GM12874 (cell line): ENCODE measurements at regions not wholly inside any gene's neighbourhood (a gene's known extent, or its start where the extent isn't known, plus 50 kb on each side); places are given as distances from the start of the nearest gene placed in this dataset.

Experiments used
- CTCF ChIP-seq: IDR thresholded peaks from 2 replicates; pipeline ENCODE4 v1.5.1; 2011; ENCODE audit warnings: low read depth, mild to moderate bottlenecking, control low read depth, low read length, moderate library complexity; ENCODE audit not compliant: insufficient read depth

GRCh38 chr3:117171124-117171523 lies 461.5 kb downstream of the TUSC7 start:
- no peak for TF ChIP-seq CTCF

GRCh38 chr3:117172426-117172825 lies 462.8 kb downstream of the TUSC7 start:
- no peak for TF ChIP-seq CTCF

- no peak for TF ChIP-seq CTCF
These were observed 471.6 kb downstream of the TUSC7 start for GRCh38 chr3:117181222-117181621.

GRCh38 chr3:117184574-117184973 lies 475.0 kb downstream of the TUSC7 start:
- TF ChIP-seq CTCF = no peak

- no peak for TF ChIP-seq CTCF
These were observed 481.7 kb downstream of the TUSC7 start for GRCh38 chr3:117191245-117191644.

- no peak for TF ChIP-seq CTCF
These were observed 483.3 kb downstream of the TUSC7 start for GRCh38 chr3:117192888-117193287.

GRCh38 chr3:117193390-117193789 lies 483.8 kb downstream of the TUSC7 start:
- TF ChIP-seq CTCF = peak; percentile 8; the same call in 1 of the 2 replicates

GRCh38 chr3:117195034-117195433 lies 485.5 kb downstream of the TUSC7 start:
- no peak for TF ChIP-seq CTCF
